CD4-positive, alpha-beta T cell (primary cell): ENCODE measurements at regions not wholly inside any gene's neighbourhood (a gene's known extent, or its start where the extent isn't known, plus 50 kb on each side); places are given as distances from the start of the nearest gene placed in this dataset.

Experiments used
- ATAC-seq: fragments of 200-7000 bp; cut with Tn5 transposase; one replicate; pipeline ENCODE4 v1.10.0; 2022; ENCODE audit warnings: mild to moderate bottlenecking; ENCODE audit not compliant: poor library complexity
- CTCF ChIA-PET: fragments of 350-600 bp; sonication (Branson Sonifier 250); formaldehyde crosslinking; loops from one replicate; lab custom pipeline; 2021; ENCODE audit warnings: antibody characterized with exemption, inconsistent platforms; lab: Charles Lee
- POLR2A ChIA-PET: fragments of 350-600 bp; sonication (Branson Sonifier 250); formaldehyde crosslinking; loops from one replicate; lab custom pipeline; 2021; ENCODE audit warnings: antibody characterized with exemption, inconsistent platforms; lab: Charles Lee
- DNase-seq, 14 experiments: peaks; one replicate each; pipeline ENCODE4 v3.0.0-alpha.2; 2013 to 2020; ENCODE audit warnings: mixed read lengths in 2 of 14
- H3K27ac ChIP-seq, 2 donors: one replicate each; pipeline versions ENCODE4 v1.5.1 to v1.7.0; 2013; ENCODE audit warnings: low read length in 2 of 2, low read depth in 1 of 2, mild to moderate bottlenecking in 1 of 2
- H3K27me3 ChIP-seq, 2 experiments: 1 replicate in 1 of 2; 2 replicates in 1 of 2; pipeline versions ENCODE4 v1.6.1 to v1.7.0; 2013; ENCODE audit warnings: low read length in 2 of 2, control low read depth in 1 of 2, mild to moderate bottlenecking in 1 of 2, moderate library complexity in 1 of 2; ENCODE audit not compliant: insufficient read depth in 2 of 2, control insufficient read depth in 1 of 2
- H3K36me3 ChIP-seq: one replicate; pipeline ENCODE4 v1.6.1; 2013; ENCODE audit warnings: low read length, control low read depth; ENCODE audit not compliant: insufficient read depth
- H3K4me1 ChIP-seq: one replicate; pipeline ENCODE4 v1.6.1; 2013; ENCODE audit warnings: low read length, control low read depth; ENCODE audit not compliant: insufficient read depth
- H3K4me3 ChIP-seq: one replicate; pipeline ENCODE4 v1.5.1; 2013; ENCODE audit warnings: mild to moderate bottlenecking, low read length, moderate library complexity
- H3K9me3 ChIP-seq, 2 experiments: 1 replicate in 1 of 2; 2 replicates in 1 of 2; pipeline versions ENCODE4 v1.6.1 to v1.7.0; 2013; ENCODE audit warnings: low read length in 2 of 2, mild to moderate bottlenecking in 2 of 2, control low read depth in 1 of 2, moderate library complexity in 1 of 2; ENCODE audit not compliant: control insufficient read depth in 1 of 2, insufficient read depth in 1 of 2
- H3K27ac Mint-ChIP-seq: one replicate; pipeline ENCODE4 v1.8.0; 2020; ENCODE audit warnings: mixed read lengths
- H3K27me3 Mint-ChIP-seq: one replicate; pipeline ENCODE4 v1.8.0; 2021; ENCODE audit warnings: mixed read lengths
- H3K36me3 Mint-ChIP-seq: one replicate; pipeline ENCODE4 v1.8.0; 2021; ENCODE audit warnings: low read depth, mixed read lengths
- H3K4me1 Mint-ChIP-seq: one replicate; pipeline ENCODE4 v1.8.0; 2021; ENCODE audit warnings: low read depth, mixed read lengths
- H3K4me3 Mint-ChIP-seq: one replicate; pipeline ENCODE4 v1.8.0; 2020; ENCODE audit warnings: mild to moderate bottlenecking, mixed read lengths
- H3K9me3 Mint-ChIP-seq: one replicate; pipeline ENCODE4 v1.8.0; 2020; ENCODE audit warnings: mixed read lengths
- intact Hi-C, 2 experiments: fragments of 100-400 bp; cut with DNase I in 1 of 2; cut with micrococcal nuclease in 1 of 2; formaldehyde crosslinking; loops; one replicate each; pipeline versions ENCODE4 v1.15.1 to v1.9.0; 2023 to 2025; cut with DNase I, micrococcal nuclease
- TF ChIP-seq, protein P1 (sequence below): fragments of 200-600 bp; IDR thresholded peaks from one replicate; pipeline ENCODE4 v1.8.0; 2022; ENCODE audit warnings: antibody characterized with exemption, mild to moderate bottlenecking

DNA sequence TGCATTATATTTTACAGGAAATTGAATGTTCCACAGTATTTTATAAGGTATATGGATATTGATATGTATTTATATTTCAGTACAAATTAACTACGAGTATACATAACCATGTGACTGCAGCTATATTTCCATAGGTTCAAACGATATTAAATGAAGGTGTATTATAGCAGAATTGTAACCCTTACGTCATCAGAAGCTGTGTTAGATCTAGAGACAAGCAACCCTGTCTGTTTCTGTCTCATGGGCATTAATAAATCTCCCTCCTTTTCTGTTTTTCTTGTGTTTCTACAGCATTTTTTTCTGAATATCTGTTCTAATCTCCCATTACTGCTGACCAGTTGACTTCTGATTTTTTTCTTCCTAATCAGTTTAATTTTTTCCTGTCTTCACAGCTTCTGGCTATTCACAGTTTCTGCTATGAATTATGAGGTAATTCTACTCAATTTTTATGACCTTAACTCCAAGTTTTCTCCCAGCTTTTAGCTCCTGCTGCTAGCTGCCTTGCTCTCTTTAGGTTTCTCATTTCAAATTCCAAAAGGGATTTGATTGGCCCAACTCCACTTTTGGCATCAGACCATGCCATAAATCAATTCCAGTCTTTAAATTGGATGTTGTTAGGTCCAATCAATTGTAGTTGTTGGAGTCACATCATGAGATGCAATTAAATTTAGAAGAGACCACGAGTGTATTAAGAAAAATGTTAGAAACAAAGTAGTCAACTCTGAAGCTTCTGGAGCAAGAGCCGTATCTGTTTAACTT lies 277.5 kb upstream of the ZSWIM2 start:
- CTCF ChIA-PET: no interaction called here
- POLR2A ChIA-PET: no interaction called here
- no peak overlapping the region for H3K27ac Mint-ChIP-seq

DNA sequence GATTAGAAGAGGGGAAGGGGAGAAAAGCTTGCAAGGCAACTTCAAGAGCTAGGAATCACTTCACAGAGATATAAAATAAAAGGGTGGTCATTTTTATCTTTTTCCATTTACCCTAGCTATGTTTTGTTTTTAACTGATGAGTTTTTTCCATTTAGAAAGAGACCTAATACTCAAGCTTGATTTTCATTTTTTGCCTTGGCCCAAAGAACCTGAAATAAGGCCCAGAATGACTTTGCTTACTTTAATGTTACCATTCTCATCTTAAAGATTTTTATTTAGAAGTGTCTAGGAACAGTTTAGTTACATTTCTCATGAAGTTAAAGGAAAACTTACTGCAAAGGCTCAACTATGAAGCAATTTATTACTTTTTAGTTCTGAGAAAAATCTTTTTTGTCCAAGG lies 276.3 kb upstream of the ZSWIM2 start:
- ChIA-PET CTCF (no interaction called here), POLR2A (no interaction called here)
- intact Hi-C loops: no loop called here
- no peaks in the 10 kb centered on the region for H3K9me3 ChIP-seq
- no peak overlapping the region for H3K27ac ChIP-seq
- H3K4me3 ChIP-seq: no peak overlapping the region
- H3K27ac Mint-ChIP-seq: no peak overlapping the region
- TF ChIP-seq, protein P1, sequence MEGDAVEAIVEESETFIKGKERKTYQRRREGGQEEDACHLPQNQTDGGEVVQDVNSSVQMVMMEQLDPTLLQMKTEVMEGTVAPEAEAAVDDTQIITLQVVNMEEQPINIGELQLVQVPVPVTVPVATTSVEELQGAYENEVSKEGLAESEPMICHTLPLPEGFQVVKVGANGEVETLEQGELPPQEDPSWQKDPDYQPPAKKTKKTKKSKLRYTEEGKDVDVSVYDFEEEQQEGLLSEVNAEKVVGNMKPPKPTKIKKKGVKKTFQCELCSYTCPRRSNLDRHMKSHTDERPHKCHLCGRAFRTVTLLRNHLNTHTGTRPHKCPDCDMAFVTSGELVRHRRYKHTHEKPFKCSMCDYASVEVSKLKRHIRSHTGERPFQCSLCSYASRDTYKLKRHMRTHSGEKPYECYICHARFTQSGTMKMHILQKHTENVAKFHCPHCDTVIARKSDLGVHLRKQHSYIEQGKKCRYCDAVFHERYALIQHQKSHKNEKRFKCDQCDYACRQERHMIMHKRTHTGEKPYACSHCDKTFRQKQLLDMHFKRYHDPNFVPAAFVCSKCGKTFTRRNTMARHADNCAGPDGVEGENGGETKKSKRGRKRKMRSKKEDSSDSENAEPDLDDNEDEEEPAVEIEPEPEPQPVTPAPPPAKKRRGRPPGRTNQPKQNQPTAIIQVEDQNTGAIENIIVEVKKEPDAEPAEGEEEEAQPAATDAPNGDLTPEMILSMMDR: no peak
- H3K4me3 Mint-ChIP-seq: no peak overlapping the region
- H3K27me3 ChIP-seq: no peaks in the 10 kb centered on the region
- H3K4me1 ChIP-seq: no peaks in the 10 kb centered on the region
- no peaks in the 10 kb centered on the region for H3K36me3 Mint-ChIP-seq
- no peaks in the 10 kb centered on the region for H3K4me1 Mint-ChIP-seq
- H3K27me3 Mint-ChIP-seq: no peaks in the 10 kb centered on the region
- ATAC-seq (no peak), DNase-seq (no peak)
- H3K36me3 ChIP-seq: no peaks in the 10 kb centered on the region
- no peaks in the 10 kb centered on the region for H3K9me3 Mint-ChIP-seq

More for the DNA sequence above, 277.5 kb upstream of the ZSWIM2 start:
- Mint-ChIP-seq H3K9me3 (no peaks in the 10 kb centered on the region), H3K4me1 (no peaks in the 10 kb centered on the region), H3K27me3 (no peaks in the 10 kb centered on the region), H3K4me3 (no peak overlapping the region), H3K36me3 (no peaks in the 10 kb centered on the region)
- intact Hi-C loops: no loop called here
- DNase-seq (no peak), ATAC-seq (no peak)
- Histone ChIP-seq H3K4me3 (no peak overlapping the region), H3K27ac (no peak overlapping the region), H3K36me3 (no peaks in the 10 kb centered on the region), H3K27me3 (no peaks in the 10 kb centered on the region), H3K9me3 (no peaks in the 10 kb centered on the region), H3K4me1 (no peaks in the 10 kb centered on the region)
- TF ChIP-seq, protein P1: no peak

DNA sequence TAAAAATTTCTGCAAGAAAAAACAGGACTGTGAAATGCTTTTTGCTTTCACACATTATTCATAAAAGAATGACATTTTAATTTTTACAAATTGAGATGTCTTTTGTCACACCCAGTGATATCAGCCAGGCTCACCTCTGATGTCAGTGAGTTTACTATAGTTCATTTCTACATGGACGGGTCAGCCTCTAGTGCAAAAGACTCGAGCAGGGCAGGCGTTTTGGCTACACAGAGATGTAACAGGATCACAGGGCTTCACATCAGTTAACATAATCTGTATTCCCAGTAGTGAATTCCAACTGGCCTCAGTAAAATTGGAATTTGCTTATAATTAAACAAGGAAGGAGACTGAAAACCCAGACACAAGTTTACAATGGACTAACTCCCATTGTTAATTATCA lies 275.6 kb upstream of the ZSWIM2 start:
- H3K9me3 Mint-ChIP-seq: no peaks in the 10 kb centered on the region
- H3K4me1 Mint-ChIP-seq: no peaks in the 10 kb centered on the region

More for the DNA sequence above, 275.6 kb upstream of the ZSWIM2 start:
- H3K4me3 ChIP-seq: no peak overlapping the region
- POLR2A ChIA-PET: no interaction called here
- no peak overlapping the region for H3K4me3 Mint-ChIP-seq
- no peaks in the 10 kb centered on the region for H3K36me3 ChIP-seq
- peaks cover 0 to 4% of the 10 kb centered on the region in 2 experiments for H3K9me3 ChIP-seq
- H3K27ac Mint-ChIP-seq: no peak overlapping the region
- TF ChIP-seq, protein P1: no peak
- no peaks in the 10 kb centered on the region for H3K36me3 Mint-ChIP-seq
- H3K27me3 Mint-ChIP-seq: no peaks in the 10 kb centered on the region
- no peaks in the 10 kb centered on the region for H3K27me3 ChIP-seq
- no peak overlapping the region for H3K27ac ChIP-seq
- H3K4me1 ChIP-seq: no peaks in the 10 kb centered on the region
- ATAC-seq (no peak), DNase-seq (no peak)
- CTCF ChIA-PET: no interaction called here
- intact Hi-C loops: no loop called here
